ENCODE measurements at regions not wholly inside any gene's neighbourhood (a gene's known extent, or its start where the extent isn't known, plus 50 kb on each side); places are given as distances from the start of the nearest gene placed in this dataset.

DNA sequence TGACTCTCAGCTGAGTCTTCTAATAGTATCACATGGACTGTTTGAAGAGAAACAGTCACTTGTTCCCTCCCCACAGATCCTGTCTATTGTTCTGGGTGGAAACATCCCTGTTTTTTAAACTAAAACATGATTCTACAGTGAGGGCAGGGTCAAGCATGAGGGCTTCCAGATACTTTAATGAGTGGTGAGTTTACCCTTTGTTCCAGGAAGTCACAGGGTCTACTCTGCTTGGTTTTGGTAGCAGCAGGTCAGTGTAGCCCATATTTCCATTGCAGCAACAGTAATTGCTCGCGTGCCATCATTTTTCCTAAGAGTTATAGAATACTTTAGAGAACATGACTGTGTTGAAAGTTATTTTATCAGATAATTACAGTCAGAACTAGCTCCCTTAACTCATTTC, 87.4 kb downstream of the ZNF732 start:
- H3K4me3 Mint-ChIP-seq, result no peak overlapping the region
- ATAC-seq (ENCODE audit: low read depth) (no peak), DNase-seq (no peak)
- no peaks in the 10 kb centered on the region for H4K20me1 ChIP-seq (ENCODE audit: control insufficient read depth, insufficient read depth, low read length, poor library complexity, severe bottlenecking)
- intact Hi-C loops (cut with micrococcal nuclease), result no loop called here
- no peak overlapping the region for H3K27ac ChIP-seq (ENCODE audit: low read length in 2 of 2)
- no peaks in the 10 kb centered on the region for H3K4me1 ChIP-seq (ENCODE audit: control insufficient read depth in 2 of 2, insufficient read depth in 2 of 2, low read length in 2 of 2)
- no CpG with 5 or more reads among the region's 2 CpGs for WGBS (ENCODE audit: insufficient coverage)
- ChIA-PET POLR2A (no interaction called here), CTCF (no interaction called here)
- peaks cover 24% of the 10 kb centered on the region for H3K9me3 Mint-ChIP-seq (ENCODE audit: insufficient read depth)
- no peaks in the 10 kb centered on the region for H3K79me2 ChIP-seq (ENCODE audit: control insufficient read depth, insufficient read depth, low read length)
- no peak overlapping the region for H3K27ac Mint-ChIP-seq
- H3K4me2 ChIP-seq (replicated peaks; ENCODE audit: low read depth, low read length, poor library complexity, severe bottlenecking), result no peak overlapping the region
- H3K4me3 ChIP-seq (ENCODE audit: control extremely low read depth in 1 of 5, extremely low read depth in 1 of 5, insufficient read depth in 1 of 5, low read depth in 2 of 5, low read length in 4 of 5), result no peak overlapping the region
- peaks cover 7 to 18% (median 15%) of the 10 kb centered on the region in 3 donors for H3K9me3 ChIP-seq (ENCODE audit: control extremely low read depth in 1 of 3, control insufficient read depth in 2 of 3, insufficient read depth in 1 of 3, low read length in 2 of 3)
- H3K27me3 ChIP-seq (replicated peaks in 1 of 4; ENCODE audit: control extremely low read depth in 1 of 4, control insufficient read depth in 3 of 4, insufficient read depth in 4 of 4, low read length in 3 of 4), result peaks cover 0 to 4% (median 0%) of the 10 kb centered on the region in 4 experiments
- no peak overlapping the region for H2AFZ ChIP-seq (ENCODE audit: insufficient read depth, low read depth, low read length, poor library complexity, severe bottlenecking)
- peaks cover 12% of the 10 kb centered on the region for H3K4me1 Mint-ChIP-seq
- H3K27me3 Mint-ChIP-seq, result peaks cover 4% of the 10 kb centered on the region
- no peak overlapping the region for H3K9ac ChIP-seq (ENCODE audit: low read length)
- no peaks in the 10 kb centered on the region for H3K36me3 ChIP-seq (replicated peaks in 1 of 2; ENCODE audit: control extremely low read depth in 1 of 2, control insufficient read depth in 1 of 2, extremely low read depth in 1 of 2, insufficient read depth in 2 of 2, low read length in 1 of 2)
- TF ChIP-seq, protein P1, sequence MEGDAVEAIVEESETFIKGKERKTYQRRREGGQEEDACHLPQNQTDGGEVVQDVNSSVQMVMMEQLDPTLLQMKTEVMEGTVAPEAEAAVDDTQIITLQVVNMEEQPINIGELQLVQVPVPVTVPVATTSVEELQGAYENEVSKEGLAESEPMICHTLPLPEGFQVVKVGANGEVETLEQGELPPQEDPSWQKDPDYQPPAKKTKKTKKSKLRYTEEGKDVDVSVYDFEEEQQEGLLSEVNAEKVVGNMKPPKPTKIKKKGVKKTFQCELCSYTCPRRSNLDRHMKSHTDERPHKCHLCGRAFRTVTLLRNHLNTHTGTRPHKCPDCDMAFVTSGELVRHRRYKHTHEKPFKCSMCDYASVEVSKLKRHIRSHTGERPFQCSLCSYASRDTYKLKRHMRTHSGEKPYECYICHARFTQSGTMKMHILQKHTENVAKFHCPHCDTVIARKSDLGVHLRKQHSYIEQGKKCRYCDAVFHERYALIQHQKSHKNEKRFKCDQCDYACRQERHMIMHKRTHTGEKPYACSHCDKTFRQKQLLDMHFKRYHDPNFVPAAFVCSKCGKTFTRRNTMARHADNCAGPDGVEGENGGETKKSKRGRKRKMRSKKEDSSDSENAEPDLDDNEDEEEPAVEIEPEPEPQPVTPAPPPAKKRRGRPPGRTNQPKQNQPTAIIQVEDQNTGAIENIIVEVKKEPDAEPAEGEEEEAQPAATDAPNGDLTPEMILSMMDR (IDR thresholded peaks at IDR 0.05), result no peak
- no peak for TF ChIP-seq EZH2 (IDR thresholded peaks at IDR 0.05; ENCODE audit: borderline replicate concordance, insufficient read depth, low read depth, low read length, poor library complexity, severe bottlenecking)

DNA sequence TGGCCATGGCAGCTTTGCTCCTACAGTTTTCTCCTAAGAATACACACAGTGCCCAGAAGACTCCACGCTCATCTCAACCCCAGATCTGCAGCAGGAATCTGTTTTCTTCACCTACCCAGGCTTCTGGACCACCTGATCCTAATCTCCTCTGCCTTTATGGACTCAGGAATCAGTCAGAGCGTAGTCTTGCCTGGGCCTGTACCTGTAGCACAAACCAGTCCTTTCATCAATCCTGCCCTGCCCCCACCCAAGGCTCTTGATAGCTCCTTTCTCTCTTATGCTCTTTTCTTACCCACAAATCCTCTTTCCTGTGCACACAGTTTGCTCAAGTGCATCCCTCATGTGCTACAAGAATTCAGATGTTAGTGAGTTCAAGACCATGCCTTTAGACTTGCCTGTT, 89.7 kb downstream of the ZNF718 start:
- Histone ChIP-seq H3K4me3 (ENCODE audit: control extremely low read depth in 1 of 5, extremely low read depth in 1 of 5, insufficient read depth in 1 of 5, low read depth in 2 of 5, low read length in 4 of 5) (no peak overlapping the region), H3K9me3 (ENCODE audit: control extremely low read depth in 1 of 3, control insufficient read depth in 2 of 3, insufficient read depth in 1 of 3, low read length in 2 of 3) (peaks cover 7 to 53% (median 42%) of the 10 kb centered on the region in 3 donors), H3K4me1 (ENCODE audit: control insufficient read depth in 2 of 2, insufficient read depth in 2 of 2, low read length in 2 of 2) (peaks cover 9 to 11% of the 10 kb centered on the region in 2 donors), H3K4me2 (replicated peaks; ENCODE audit: low read depth, low read length, poor library complexity, severe bottlenecking) (no peak overlapping the region), H3K27ac (ENCODE audit: low read length in 2 of 2) (no peak overlapping the region), H4K20me1 (ENCODE audit: control insufficient read depth, insufficient read depth, low read length, poor library complexity, severe bottlenecking) (no peaks in the 10 kb centered on the region), H3K27me3 (replicated peaks in 1 of 4; ENCODE audit: control extremely low read depth in 1 of 4, control insufficient read depth in 3 of 4, insufficient read depth in 4 of 4, low read length in 3 of 4) (peaks cover 0 to 4% (median 0%) of the 10 kb centered on the region in 4 experiments), H3K79me2 (ENCODE audit: control insufficient read depth, insufficient read depth, low read length) (no peaks in the 10 kb centered on the region), H3K36me3 (replicated peaks in 1 of 2; ENCODE audit: control extremely low read depth in 1 of 2, control insufficient read depth in 1 of 2, extremely low read depth in 1 of 2, insufficient read depth in 2 of 2, low read length in 1 of 2) (no peaks in the 10 kb centered on the region), H3K9ac (ENCODE audit: low read length) (no peak overlapping the region), H2AFZ (ENCODE audit: insufficient read depth, low read depth, low read length, poor library complexity, severe bottlenecking) (no peak overlapping the region)
- peaks cover 25% of the 10 kb centered on the region for H3K4me1 Mint-ChIP-seq
- ATAC-seq (ENCODE audit: low read depth), result no peak
- TF ChIP-seq, protein P1 (IDR thresholded peaks at IDR 0.05), result no peak
- no peak for TF ChIP-seq EZH2 (IDR thresholded peaks at IDR 0.05; ENCODE audit: borderline replicate concordance, insufficient read depth, low read depth, low read length, poor library complexity, severe bottlenecking)
- ChIA-PET CTCF (no interaction called here), POLR2A (no interaction called here)
- no peak overlapping the region for H3K27ac Mint-ChIP-seq
- peaks cover 18% of the 10 kb centered on the region for H3K9me3 Mint-ChIP-seq (ENCODE audit: insufficient read depth)
- WGBS (ENCODE audit: insufficient coverage), result 97% methylated on average over 2 of the region's 2 CpGs
- H3K4me3 Mint-ChIP-seq, result peak overlapping the region; percentile 41
- intact Hi-C loops (cut with micrococcal nuclease), result no loop called here
- DNase-seq, result no peak
- H3K27me3 Mint-ChIP-seq, result peaks cover 4% of the 10 kb centered on the region
